SKM-1 treated with dmso at 0.1 percent for 144 hours (cell line): ENCODE measurements at regions not wholly inside any gene's neighbourhood (a gene's known extent, or its start where the extent isn't known, plus 50 kb on each side); places are given as distances from the start of the nearest gene placed in this dataset.

Experiments used
- DNase-seq: peaks from one replicate; lab custom pipeline; 2025; ENCODE audit not compliant: unreplicated experiment; lab: John Stamatoyannopoulos, UW

DNA sequence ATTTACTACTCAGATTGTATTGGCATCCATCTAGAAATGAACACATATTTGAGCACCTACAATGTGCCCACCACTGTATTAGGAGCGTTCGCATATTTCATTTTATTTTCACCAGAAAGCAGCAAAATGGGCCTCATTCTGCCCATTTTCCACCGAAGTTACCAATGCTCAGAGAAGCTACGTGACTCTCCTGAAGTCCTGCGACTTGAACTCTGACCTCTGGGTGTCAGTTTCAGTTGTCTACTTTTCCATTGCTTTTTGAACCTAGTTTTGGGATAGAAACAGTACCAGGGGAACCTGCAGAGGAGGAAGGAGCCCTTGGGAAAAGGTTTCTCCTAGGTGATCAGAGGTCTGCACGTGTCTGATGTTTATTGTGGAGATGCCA is 139.1 kb upstream of the SDK2 start:
- no peak for DNase-seq

DNA sequence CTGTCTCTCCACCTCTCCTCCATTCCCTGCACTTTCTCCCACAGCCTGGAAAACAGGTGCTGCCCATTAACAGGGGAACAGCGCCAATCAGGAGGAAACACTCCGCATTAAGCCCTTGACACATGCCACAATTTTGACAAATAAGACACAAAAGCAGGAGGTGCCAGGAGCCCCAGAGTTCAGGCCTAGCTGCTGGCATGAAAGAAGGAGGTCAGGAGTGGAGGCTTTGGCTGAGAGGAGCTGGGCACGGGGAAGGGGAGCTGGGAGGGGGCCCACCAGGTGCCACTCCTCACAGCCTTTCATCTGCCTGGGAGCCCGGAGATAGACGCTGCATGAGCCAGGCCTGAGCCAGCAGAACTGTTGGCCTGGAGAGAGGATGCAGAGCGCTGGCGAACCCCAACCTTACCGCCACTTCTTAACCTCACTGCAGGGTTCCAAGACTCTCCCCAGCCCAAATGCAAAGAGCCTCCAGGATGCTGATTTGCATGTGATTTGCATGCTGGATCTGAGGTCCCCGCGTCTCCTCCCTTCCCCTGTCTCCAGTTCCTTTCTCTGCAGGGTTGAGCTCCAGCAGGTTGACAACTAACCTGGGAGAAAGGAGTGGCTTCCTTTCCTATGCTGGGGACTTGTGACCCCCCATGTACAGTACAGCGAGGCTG is 139.8 kb upstream of the SDK2 start:
- no peak for DNase-seq

DNA sequence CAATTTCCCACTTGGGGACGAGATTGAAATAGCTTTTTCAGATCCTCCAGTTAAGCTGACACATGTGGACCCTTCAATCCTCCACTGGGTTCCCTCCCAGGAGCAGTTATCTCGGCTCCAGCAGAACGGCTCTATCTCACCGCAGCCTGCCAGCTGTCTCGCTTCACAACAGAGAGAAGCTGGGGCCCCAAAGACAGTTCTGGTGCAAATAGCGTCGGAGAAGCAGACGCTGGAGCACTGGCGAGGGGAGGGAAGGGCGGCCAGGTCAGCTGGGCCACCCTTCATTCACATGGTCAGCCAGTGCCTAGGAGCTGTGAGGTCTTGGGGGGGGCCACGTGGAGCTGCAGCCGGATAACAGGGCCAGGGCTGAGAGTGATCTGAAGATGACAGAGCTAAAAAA is 141.3 kb upstream of the SDK2 start:
- DNase-seq: no peak

DNA sequence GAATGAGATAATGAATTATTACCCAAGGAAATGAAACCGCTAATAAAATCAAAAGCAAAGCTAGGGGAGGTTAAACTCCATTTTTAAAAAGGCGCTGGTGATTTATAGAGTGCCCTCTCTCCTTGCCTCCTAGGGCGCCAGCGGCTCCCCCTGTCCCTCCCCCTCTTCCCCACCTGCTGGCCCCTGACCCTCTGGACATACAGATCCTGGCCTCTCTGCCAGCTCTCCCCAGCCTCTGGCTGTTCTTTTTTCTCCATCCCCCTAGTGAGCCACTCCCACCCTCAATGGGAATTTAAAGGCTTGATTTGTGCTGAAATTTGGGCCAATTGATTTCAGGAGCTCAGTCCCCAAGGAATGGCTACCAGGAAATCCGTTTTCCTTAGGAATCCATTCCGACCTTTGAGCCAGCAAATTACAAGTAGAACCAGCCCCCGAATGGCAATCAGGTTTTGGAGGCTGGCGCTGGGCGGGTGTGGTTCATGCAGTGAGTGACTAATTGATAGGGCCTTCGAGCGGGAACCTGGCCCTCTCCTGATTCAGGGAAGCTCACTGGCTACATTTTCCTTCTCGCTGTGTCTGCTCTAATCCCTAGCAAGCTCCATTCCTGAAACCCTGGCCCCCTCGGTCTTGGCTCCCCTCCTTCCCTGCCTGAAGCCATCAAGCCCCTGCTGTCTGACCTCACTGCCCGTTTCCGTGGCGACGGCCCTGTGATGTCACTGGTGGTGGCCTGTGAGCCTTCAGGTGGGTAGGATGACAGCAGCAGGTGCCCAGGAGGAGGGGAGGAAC is 141.9 kb upstream of the SDK2 start:
- DNase-seq: no peak

DNA sequence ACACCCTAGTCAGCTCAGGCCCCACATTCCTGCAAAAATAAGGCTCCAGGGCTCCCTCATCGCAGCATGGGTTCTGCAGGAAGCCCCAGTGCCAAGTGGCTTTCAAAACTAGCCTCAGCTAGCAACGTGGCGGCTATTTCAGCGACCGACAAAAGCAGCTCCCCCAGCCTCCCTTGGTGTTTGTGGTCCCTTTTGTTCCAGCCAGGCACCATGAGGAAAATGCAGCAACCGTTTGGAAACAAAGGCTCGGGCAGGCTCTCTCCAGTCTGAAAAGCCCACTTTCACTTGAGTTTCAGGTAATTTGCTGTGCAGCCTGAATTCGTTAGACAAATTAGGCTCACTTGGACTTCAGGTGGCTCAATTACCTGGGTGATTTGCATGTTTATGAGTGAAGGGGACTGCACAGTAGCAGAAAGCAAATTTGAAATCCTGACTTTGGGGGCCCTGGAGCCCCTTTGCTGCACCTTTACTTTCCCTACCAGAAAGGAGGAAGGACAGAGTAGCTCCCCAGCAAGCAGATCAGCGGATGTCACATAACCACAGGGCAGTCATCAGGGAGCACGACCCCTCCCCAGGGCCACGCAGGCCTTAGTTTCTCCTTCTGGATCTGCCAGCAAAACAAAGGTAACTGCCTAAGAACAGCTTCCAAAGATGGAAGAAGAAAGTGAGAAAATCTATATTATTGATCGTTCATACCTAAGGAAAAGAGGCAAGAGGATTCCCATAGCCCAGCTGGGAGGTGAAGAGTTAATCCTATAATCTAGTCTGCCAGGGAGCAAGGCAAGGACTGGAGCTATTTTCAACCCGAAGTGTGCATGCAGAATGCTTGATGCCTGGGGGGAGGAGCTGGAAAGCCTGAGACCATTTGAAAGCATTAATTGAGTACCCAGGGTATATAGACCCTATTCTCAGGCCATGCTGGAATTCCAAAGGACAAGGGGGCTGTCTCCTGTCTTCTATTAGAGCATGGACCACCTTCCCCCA is 143.1 kb upstream of the SDK2 start:
- DNase-seq: no peak

DNA sequence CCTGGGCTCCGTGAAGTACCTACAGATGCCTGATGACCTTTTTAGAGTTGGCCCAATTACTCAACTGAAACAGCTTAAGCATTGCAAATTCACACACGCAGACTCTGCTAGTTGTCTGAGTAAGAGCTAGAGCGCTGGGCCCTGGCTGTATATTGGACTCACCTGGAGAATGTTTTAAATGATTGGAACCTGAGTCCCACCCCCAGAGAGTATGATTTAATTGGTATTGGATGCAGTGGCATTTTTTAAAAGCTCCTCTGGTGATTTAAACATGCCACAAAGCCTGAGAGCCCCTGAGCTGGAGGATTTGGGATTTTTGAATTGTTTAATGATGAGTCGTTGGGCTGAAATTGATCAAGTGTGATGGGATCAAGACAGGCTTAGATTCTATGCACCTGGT is 143.9 kb upstream of the SDK2 start:
- DNase-seq: no peak

DNA sequence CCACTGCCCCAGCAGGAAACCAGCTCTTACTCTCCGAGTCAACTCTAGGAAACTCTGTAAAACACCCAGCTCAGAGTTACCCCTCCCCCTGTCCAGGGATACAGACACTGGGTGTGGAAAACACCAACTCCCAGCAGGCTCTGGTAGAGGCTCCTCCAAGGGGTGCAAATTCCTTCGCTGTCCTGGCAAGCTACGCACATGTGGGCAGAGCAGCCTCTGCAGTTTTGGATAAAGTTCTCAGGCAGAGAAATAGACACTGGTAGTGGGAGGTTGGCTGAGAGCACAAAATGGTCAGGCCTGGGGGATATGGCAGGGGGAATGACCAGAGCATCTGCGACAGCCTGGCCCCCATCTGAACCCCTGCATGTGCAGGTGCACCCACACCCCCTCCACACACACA is 146.9 kb upstream of the SDK2 start:
- DNase-seq: no peak

DNA sequence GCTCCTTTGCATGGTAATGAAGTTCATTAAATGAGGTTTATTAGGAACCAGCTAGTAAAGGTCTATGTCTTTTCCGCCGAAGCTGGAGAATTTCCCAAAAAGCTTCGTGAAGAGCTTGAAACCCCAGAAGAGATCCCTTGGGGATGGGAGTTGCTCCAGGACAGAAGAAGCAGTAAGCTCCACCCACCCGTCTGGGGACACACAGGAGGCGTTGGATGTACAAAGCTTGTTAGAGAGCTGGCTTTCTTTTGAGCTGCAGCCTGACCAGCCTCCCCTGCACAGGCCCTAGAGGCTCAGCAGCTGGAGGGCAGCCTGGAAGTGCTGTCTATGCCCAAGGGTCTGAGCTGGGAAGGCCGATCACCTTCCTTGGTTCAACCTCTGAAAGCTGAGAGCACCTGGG is 147.4 kb upstream of the SDK2 start:
- no peak for DNase-seq

DNA sequence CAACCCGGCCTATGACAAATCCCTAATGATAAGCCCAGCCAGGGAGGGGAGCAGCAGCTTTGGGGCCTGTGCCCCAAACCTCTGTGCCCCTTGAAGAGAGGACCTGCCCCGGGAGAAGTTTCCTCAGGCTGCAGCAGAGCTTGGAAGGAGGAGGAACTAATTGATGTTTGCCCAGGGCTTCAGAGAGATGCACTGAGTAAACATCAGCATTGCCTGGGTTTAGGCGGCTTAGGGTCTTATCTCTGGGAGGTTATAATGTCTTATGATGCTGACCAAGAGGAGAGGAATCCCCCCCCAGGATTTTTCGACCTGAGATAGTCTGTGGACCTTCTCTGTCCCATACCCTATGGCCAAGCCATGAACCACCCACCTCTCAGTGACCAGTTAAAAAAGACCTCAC is 148.7 kb upstream of the SDK2 start:
- no peak for DNase-seq

DNA sequence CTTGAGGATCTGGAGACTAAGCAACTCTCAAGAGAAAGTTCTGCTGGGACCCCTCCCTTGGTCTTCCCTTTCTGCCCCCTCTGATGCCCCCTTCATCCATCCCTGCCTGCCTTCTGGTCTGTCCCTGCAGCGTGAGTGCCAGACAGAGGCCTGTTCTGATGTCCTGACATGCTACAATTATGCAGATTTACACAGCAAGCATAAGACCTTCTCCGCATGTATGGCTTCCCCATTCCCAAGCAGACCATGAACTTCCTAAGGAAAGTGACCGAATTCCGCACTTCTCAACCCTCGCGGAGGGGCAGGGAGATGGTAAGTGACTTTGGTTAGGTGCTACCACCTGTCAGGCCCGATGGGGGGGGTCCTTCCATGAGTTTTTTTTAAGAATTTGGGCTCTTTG is 150.1 kb upstream of the SDK2 start:
- no peak for DNase-seq

DNA sequence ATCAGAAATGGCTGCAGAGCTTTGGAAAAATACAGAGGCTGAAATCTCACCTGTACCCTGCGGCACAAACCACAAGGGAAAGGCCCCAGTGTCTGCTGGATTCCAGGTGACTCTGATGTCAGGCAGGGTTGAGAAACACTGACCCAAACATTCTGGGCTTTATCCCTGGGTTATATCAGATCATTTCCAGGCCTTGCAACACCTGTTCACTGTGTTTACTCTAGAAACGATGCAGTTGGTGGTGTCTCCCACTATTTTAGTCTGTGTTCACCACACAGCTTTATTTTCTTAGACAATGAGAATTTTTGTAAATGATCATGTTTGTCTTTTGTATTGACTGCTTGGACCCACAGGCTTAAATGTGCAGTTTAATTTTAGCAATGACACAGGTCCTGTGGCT is 151.5 kb upstream of the SDK2 start:
- DNase-seq: no peak

DNA sequence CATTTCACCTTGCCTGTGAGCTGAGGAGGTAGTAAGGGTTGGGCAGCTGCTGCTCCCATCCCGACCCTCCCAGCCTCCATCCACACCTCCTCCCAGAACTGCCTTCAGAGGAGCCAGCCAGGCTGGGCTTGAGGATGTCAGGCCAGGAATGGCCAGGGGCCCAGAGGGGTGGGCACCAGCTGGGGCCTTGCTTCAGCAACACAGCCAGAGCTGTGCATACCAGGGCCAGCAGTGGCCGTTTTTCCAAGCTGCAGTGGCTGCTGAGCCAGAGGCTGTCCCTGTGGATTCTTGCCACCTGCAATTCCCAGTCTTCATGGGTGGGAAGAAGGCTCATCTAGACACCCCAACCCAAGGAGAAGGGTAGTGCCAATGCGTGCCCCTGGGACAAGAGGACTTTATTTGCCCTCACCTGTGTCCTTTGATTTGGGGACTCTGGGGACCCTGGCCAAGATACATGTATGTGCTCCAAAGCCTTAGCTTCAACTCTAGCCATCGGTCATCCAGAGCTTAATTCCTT is 153.4 kb upstream of the SDK2 start:
- no peak for DNase-seq

DNA sequence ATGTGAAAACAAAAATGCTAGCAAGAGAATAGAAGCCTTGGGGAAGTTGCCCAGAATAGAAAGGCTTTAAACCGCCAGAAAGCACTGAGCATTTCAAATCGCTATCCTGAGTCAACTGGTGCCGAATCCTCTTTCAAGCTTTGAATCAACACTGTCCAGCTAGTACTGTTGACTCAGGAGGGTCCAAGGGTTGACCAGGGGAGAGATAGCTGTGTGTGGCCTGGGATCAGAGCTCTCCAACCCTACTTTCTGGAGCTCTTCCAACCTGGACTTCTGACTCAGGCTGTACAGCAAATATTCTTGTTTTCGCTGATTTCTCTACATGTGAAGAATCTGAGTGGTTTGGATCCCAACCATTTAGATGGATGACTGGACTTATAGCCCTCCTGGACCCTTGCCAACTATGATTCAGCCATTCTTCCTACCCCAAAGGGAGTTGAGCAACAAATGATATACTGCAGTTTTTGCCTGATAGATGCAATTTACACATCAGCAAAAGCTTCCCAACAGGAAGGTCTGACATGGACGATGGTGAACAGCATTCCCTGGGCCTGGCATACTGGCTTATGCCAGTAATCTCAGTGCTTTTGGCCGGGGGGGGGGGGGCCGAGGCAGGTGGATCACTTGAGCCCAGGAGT is 154.0 kb upstream of the SDK2 start:
- no peak for DNase-seq

DNA sequence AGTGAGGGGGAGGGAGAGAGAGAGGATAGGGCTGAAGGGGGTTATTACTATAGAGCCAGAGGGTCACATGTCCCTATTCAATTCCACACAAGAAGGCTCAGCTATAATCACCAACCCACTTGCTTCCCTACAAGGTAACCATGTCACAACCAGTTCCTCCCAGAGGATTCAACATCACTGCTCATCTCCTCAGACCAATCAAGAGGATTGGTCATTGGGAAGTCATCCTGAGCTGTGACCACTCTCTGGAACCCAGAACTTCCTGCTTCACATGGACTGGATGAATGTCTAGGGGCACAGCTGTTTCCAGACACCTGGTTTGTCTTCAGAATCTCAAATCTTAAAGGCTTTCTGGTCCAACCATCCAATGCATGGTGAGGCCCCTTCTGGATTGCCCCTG is 154.9 kb upstream of the SDK2 start:
- DNase-seq: no peak

DNA sequence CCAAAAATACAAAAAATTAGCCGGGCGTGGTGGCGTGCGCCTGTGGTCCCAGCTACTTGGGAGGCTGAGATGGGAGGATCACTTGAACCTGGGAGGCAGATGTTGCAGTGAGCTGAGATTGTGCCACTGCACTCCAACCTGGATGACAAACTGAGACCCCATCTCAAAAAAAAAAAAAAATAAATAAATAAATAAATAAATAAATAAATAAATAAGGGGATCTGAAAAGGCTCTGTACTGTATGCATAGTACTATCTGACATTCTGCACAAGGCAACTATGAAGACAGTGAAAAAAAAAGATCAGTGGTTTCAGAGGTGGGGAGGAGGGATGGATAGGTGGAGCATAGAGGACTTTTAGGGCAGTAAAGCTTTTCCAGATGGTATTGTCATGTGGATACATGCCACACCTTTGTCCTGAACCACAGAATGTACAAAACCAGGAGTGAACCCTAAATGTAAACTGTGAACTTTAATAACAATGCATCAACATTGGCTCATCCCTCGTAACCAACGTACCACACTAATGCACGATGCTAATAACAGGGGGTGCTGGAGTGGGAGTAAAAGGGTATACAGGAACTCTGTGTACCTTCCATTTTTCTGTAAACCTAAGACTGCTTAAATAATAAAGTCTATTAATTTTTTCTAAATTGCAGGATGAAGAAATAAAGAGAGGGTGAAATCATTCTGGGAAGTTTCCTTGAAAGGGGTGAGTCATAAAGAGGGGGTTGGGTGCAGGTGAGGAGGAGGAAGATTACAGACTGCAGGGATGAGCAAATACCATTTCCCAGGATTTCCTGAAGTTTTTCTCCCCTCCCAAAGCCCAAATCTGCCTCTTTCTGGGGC is 155.8 kb upstream of the SDK2 start:
- DNase-seq: no peak

DNA sequence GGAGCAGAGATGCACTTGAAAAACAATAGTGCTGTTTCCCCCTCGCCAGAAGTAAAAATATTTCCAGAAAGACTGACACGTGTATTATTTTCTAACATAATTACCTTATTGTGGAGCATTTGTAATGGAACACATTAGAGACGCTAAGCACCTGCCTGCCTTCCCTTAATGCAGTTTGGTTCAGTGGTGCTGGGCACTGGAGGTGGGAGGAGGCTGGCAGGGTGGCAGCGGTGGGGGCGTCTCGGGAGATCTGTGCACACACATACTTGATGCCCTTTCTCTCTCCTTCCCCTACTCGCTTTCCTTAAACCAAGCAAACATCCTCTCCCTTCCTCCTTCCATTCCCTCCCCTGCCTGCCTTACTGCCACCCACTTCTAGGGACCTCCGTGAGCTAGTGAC is 156.6 kb upstream of the SDK2 start:
- no peak for DNase-seq

DNA sequence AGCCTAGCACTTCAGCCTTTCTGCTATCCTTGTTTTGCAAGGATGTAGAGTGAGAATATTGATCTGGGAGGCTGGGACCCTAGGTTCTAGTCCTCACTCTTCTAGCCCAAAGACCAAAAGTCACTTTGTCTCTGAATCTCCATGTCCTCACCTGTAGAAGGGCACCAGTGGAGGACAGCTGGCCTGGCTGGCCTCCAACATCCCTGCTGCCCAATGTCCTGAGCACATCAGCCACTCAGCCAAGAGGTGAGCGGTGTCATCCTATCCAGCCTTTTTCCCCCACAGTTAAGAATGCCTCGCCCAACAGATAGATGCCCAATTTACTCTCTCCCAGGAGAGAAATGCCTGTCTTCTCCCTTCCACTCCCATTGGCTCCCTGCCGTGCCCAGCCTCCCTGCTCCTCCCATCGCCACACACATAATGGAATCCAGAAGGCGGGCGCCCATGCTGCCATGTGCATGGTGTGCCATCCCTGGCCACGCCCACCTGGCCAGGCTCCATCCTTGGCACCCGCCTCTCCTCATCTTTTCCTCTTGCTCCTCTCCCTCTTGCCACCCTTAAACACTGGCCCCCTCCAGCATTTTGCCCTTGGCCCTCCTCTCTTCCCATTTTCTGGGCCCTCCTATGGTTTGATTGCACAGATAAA is 157.3 kb upstream of the SDK2 start:
- no peak for DNase-seq

DNA sequence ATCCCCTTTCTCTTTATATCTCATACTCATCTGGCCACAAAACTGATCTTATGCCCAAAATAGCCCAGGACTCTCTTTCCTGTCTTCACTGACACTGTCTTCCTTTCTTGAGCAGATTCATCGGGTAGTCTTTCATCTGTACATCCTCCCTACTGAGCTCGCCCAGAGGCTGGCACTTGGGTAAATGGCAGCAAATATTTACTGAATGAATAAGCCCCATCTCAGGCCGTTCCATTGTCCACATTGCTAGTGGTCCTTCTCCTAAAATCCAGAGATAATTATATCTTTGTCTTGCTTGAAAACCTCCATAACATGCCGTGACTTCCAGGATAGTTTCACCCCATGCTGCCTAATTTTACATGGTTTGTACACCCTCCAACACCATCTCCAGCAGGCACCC is 158.1 kb upstream of the SDK2 start:
- no peak for DNase-seq

DNA sequence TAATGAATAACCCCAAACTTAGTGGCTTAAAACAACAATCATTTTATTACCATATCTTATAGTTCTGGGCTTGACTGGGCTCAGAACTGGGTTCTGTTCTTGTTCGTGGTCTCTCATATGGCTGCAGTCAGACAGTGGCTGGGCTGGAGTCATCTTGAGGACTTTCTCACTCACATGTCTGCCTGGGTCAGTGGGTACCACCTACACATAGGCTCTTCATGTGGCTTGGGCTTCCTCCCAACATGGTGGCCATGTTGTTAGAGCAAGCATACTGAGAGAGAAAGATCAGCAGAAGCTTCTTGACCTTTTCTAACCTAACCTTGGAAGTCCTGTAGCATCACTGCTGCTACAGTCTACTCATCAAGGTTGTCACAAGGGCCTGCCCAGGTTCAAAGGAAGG is 158.6 kb upstream of the SDK2 start:
- no peak for DNase-seq

DNA sequence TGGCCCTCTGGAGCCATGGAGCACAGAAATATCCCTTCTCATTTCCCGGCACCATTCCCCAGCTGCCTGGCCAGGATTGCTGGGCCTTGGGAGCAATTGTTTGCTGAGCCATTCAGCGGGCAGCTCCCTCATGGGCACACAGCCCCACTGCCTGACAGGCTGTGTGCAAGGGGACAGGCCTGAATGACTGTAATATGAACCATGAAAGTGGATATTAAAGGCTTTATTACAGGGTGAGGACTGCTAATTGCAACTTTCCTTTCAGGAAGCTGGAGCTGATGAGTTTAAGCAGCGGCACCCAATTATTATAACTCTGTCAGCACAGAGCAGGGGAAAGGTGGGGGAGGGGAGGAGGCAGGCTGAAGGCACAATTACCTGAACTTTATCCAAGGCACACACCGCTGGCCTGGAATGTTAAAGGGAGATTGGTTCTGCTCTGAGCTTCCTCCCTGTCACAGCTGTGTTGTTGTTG is 159.8 kb upstream of the SDK2 start:
- no peak for DNase-seq
